ENCODE measurements at regions not wholly inside any gene's neighbourhood (a gene's known extent, or its start where the extent isn't known, plus 50 kb on each side); places are given as distances from the start of the nearest gene placed in this dataset.

GRCh38 chr9:89884356-89885083 lies 279.7 kb downstream of the GADD45G start:
- no peak for TF ChIP-seq CTCF (IDR thresholded peaks at IDR 0.05; ENCODE audit: low read depth, low read length)
- H3K9me3 ChIP-seq (ENCODE audit: low read depth) = no peaks in the 10 kb centered on the region
- no peaks in the 10 kb centered on the region for H3K36me3 ChIP-seq
- no peak overlapping the region for H3K4me3 ChIP-seq
- H3K27me3 ChIP-seq = no peaks in the 10 kb centered on the region
- no peak for DNase-seq (ENCODE audit: low read depth in 1 of 2, low spot score in 1 of 2)
- H3K27ac ChIP-seq = no peak overlapping the region
- H3K4me1 ChIP-seq (ENCODE audit: low read depth) = peaks cover 5% of the 10 kb centered on the region

- TF ChIP-seq CTCF (IDR thresholded peaks at IDR 0.05; ENCODE audit: low read depth, low read length) = no peak
- DNase-seq (ENCODE audit: low read depth in 1 of 2, low spot score in 1 of 2) = no peak
- H3K27me3 ChIP-seq = no peaks in the 10 kb centered on the region
- no peaks in the 10 kb centered on the region for H3K9me3 ChIP-seq (ENCODE audit: low read depth)
- no peaks in the 10 kb centered on the region for H3K36me3 ChIP-seq
- no peak overlapping the region for H3K4me3 ChIP-seq
- no peak overlapping the region for H3K27ac ChIP-seq
- H3K4me1 ChIP-seq (ENCODE audit: low read depth) = peaks cover 5% of the 10 kb centered on the region
Measured at GRCh38 chr9:89885156-89885555, 280.3 kb downstream of the GADD45G start.

- Histone ChIP-seq H3K27me3 (no peaks in the 10 kb centered on the region), H3K4me1 (ENCODE audit: low read depth) (peaks cover 5% of the 10 kb centered on the region), H3K4me3 (no peak overlapping the region), H3K27ac (peak overlapping the region; percentile 83), H3K36me3 (no peaks in the 10 kb centered on the region), H3K9me3 (ENCODE audit: low read depth) (no peaks in the 10 kb centered on the region)
- peak in 1 of 2 donors; percentile 49 for DNase-seq (ENCODE audit: low read depth in 1 of 2, low spot score in 1 of 2)
- no peak for TF ChIP-seq CTCF (IDR thresholded peaks at IDR 0.05; ENCODE audit: low read depth, low read length)
Measured at GRCh38 chr9:89886281-89886700, 281.5 kb downstream of the GADD45G start.

- Histone ChIP-seq H3K36me3 (no peaks in the 10 kb centered on the region), H3K4me3 (no peak overlapping the region), H3K4me1 (ENCODE audit: low read depth) (peaks cover 5% of the 10 kb centered on the region), H3K27ac (no peak overlapping the region), H3K9me3 (ENCODE audit: low read depth) (no peaks in the 10 kb centered on the region), H3K27me3 (no peaks in the 10 kb centered on the region)
- no peak for DNase-seq (ENCODE audit: low read depth in 1 of 2, low spot score in 1 of 2)
- no peak for TF ChIP-seq CTCF (IDR thresholded peaks at IDR 0.05; ENCODE audit: low read depth, low read length)
Measured at GRCh38 chr9:89887286-89887685, 282.5 kb downstream of the GADD45G start.

- Histone ChIP-seq H3K36me3 (no peaks in the 10 kb centered on the region), H3K9me3 (ENCODE audit: low read depth) (no peaks in the 10 kb centered on the region), H3K27ac (no peak overlapping the region), H3K27me3 (no peaks in the 10 kb centered on the region), H3K4me1 (ENCODE audit: low read depth) (peaks cover 5% of the 10 kb centered on the region), H3K4me3 (no peak overlapping the region)
- no peak for TF ChIP-seq CTCF (IDR thresholded peaks at IDR 0.05; ENCODE audit: low read depth, low read length)
- no peak for DNase-seq (ENCODE audit: low read depth in 1 of 2, low spot score in 1 of 2)
Measured at GRCh38 chr9:89888233-89888632, 283.4 kb downstream of the GADD45G start.

All from cardiac muscle cell (in vitro differentiated cells and primary cell).